HEK293 (cell line): ENCODE measurements at regions not wholly inside any gene's neighbourhood (a gene's known extent, or its start where the extent isn't known, plus 50 kb on each side); places are given as distances from the start of the nearest gene placed in this dataset.

Source experiments
- CTCF ChIA-PET: fragments of 350-600 bp; formaldehyde crosslinking; extraction: SDS; loops from one replicate; lab custom pipeline; 2021; ENCODE audit warnings: antibody characterized with exemption; lab: Yijun Ruan, JAX
- POLR2A ChIA-PET: fragments of 300-600 bp; formaldehyde crosslinking; extraction: SDS; loops from one replicate; lab custom pipeline; 2020; ENCODE audit warnings: antibody characterized with exemption, inconsistent platforms; lab: Yijun Ruan, JAX
- H3K27ac ChIP-seq: fragments of 200-500 bp; sonication (Bioruptor generic); 2 replicates; pipeline ENCODE4 v1.5.1; 2014; ENCODE audit warnings: low read depth, low read length, control low read depth, inconsistent platforms; ENCODE audit errors: extremely low read depth
- H3K36me3 ChIP-seq, 2 experiments: fragments of 200-500 bp in 1 of 2; sonication (Bioruptor generic) in 1 of 2; 1 replicate in 1 of 2; 2 replicates in 1 of 2; pipeline ENCODE4 v1.5.1; 2014 to 2017; ENCODE audit warnings: inconsistent platforms in 2 of 2, low read length in 2 of 2; ENCODE audit not compliant: control insufficient read depth in 2 of 2, insufficient read depth in 1 of 2
- H3K4me1 ChIP-seq: fragments of 200-500 bp; sonication (Bioruptor generic); 2 replicates; pipeline ENCODE4 v1.5.1; 2014; ENCODE audit warnings: mild to moderate bottlenecking, low read length, inconsistent platforms; ENCODE audit not compliant: control insufficient read depth, insufficient read depth
- H3K4me3 ChIP-seq: 2 replicates; pipeline ENCODE4 v1.5.1; 2011; ENCODE audit warnings: low read depth, mild to moderate bottlenecking, control low read depth, low read length, moderate library complexity
- H3K9me3 ChIP-seq: fragments of 200-500 bp; sonication (Bioruptor generic); 2 replicates; pipeline ENCODE4 v1.5.1; 2014; ENCODE audit warnings: low read depth, low read length, inconsistent platforms; ENCODE audit not compliant: control insufficient read depth, insufficient read depth
- BCL11B ChIP-seq: fragments of 450-650 bp; formaldehyde crosslinking; IDR thresholded peaks from 2 replicates; pipeline ENCODE4 v1.5.1; 2016; ENCODE audit warnings: low read depth, missing biosample characterization, missing genetic modification characterization
- KLF10 ChIP-seq: fragments of 450-650 bp; IDR thresholded peaks from 2 replicates; pipeline ENCODE4 v1.5.1; 2018; ENCODE audit warnings: missing biosample characterization, mild to moderate bottlenecking, missing genetic modification characterization
- ZBTB8A ChIP-seq: fragments of 450-650 bp; formaldehyde crosslinking; IDR thresholded peaks from 2 replicates; pipeline ENCODE4 v1.5.1; 2016; ENCODE audit warnings: missing biosample characterization, missing genetic modification characterization
- ZNF23 ChIP-seq: fragments of 450-650 bp; formaldehyde crosslinking; IDR thresholded peaks from 2 replicates; pipeline ENCODE4 v1.5.1; 2016; ENCODE audit warnings: missing biosample characterization, missing genetic modification characterization, borderline replicate concordance
- ZNF302 ChIP-seq: fragments of 450-650 bp; formaldehyde crosslinking; IDR thresholded peaks from 2 replicates; pipeline ENCODE4 v1.5.1; 2016; ENCODE audit warnings: missing biosample characterization, missing genetic modification characterization, low read depth
- ZNF548 ChIP-seq: fragments of 450-650 bp; formaldehyde crosslinking; IDR thresholded peaks from 2 replicates; pipeline ENCODE4 v1.5.1; 2016; ENCODE audit warnings: missing biosample characterization, missing genetic modification characterization
- ZNF677 ChIP-seq: fragments of 450-650 bp; IDR thresholded peaks from 2 replicates; pipeline ENCODE4 v1.5.0; 2018; ENCODE audit warnings: missing biosample characterization, mild to moderate bottlenecking, missing genetic modification characterization, moderate library complexity
- ZNF747 ChIP-seq: fragments of 450-650 bp; formaldehyde crosslinking; IDR thresholded peaks from 2 replicates; pipeline ENCODE4 v1.5.1; 2016; ENCODE audit warnings: missing biosample characterization, missing genetic modification characterization
- ZSCAN30 ChIP-seq: fragments of 450-650 bp; IDR thresholded peaks from 2 replicates; pipeline ENCODE4 v1.5.1; 2018; ENCODE audit warnings: missing biosample characterization, mild to moderate bottlenecking, missing genetic modification characterization, moderate library complexity
- TF ChIP-seq, protein P1 (sequence below): fragments of 450-650 bp; formaldehyde crosslinking; IDR thresholded peaks from 2 replicates; pipeline ENCODE4 v1.5.1; 2017; ENCODE audit warnings: missing biosample characterization, mild to moderate bottlenecking, missing genetic modification characterization, moderate library complexity
- TF ChIP-seq, protein P2 (sequence below): fragments of 450-650 bp; formaldehyde crosslinking; IDR thresholded peaks from 2 replicates; pipeline ENCODE4 v1.5.1; 2016; ENCODE audit warnings: missing biosample characterization, missing genetic modification characterization, borderline replicate concordance
- TF ChIP-seq, protein P3 (sequence below): sonication (generic); formaldehyde crosslinking; IDR thresholded peaks from 2 replicates; pipeline ENCODE4 v1.8.1; 2022; ENCODE audit warnings: mild to moderate bottlenecking, moderate library complexity, missing genetic modification reagents
- TF ChIP-seq, protein P4 (sequence below): fragments of 450-650 bp; formaldehyde crosslinking; optimal IDR thresholded peaks from 2 replicates; pipeline ENCODE3; 2016; ENCODE audit warnings: missing biosample characterization, mild to moderate bottlenecking, missing genetic modification characterization

DNA sequence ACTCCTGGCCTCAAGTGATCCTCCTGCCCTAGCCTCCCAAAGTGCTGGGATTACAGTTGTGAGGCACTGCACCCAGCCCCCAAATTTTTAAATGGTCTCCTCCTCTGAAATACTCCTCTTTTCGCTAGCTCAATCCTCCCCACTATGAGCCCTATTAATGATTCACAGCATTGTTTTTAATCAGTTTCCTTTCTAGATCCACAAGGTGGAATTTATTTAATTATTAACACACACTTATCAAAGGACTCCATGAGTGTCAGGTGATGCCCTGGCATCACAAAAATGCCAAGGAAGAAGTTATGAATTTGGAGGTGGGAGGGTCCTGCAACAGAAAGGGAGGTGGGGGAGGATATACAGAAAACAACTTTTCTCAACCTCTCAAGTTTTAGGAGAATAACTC is 806.5 kb downstream of the PRELID2 start:
- ChIA-PET CTCF (interaction anchor here (0.9 kb wide), 1 partner anchor 55 kb away, joined by 3 read pairs; no protein-coding TSS in a partner anchor), POLR2A (no interaction called here)
- Histone ChIP-seq H3K27ac (no peak overlapping the region), H3K4me1 (no peaks in the 10 kb centered on the region), H3K36me3 (no peaks in the 10 kb centered on the region), H3K4me3 (no peak overlapping the region), H3K9me3 (no peaks in the 10 kb centered on the region)
- TF ChIP-seq ZNF548 (no peak), KLF10 (tag by site-specific recombination) (no peak), ZSCAN30 (tag by site-specific recombination) (no peak), BCL11B (tag by site-specific recombination) (no peak), ZNF747 (tag by site-specific recombination) (no peak), ZNF302 (tag by site-specific recombination) (no peak)
- TF ChIP-seq, protein P1, sequence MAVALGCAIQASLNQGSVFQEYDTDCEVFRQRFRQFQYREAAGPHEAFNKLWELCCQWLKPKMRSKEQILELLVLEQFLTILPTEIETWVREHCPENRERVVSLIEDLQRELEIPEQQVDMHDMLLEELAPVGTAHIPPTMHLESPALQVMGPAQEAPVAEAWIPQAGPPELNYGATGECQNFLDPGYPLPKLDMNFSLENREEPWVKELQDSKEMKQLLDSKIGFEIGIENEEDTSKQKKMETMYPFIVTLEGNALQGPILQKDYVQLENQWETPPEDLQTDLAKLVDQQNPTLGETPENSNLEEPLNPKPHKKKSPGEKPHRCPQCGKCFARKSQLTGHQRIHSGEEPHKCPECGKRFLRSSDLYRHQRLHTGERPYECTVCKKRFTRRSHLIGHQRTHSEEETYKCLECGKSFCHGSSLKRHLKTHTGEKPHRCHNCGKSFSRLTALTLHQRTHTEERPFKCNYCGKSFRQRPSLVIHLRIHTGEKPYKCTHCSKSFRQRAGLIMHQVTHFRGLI: no peak
- TF ChIP-seq, protein P2, sequence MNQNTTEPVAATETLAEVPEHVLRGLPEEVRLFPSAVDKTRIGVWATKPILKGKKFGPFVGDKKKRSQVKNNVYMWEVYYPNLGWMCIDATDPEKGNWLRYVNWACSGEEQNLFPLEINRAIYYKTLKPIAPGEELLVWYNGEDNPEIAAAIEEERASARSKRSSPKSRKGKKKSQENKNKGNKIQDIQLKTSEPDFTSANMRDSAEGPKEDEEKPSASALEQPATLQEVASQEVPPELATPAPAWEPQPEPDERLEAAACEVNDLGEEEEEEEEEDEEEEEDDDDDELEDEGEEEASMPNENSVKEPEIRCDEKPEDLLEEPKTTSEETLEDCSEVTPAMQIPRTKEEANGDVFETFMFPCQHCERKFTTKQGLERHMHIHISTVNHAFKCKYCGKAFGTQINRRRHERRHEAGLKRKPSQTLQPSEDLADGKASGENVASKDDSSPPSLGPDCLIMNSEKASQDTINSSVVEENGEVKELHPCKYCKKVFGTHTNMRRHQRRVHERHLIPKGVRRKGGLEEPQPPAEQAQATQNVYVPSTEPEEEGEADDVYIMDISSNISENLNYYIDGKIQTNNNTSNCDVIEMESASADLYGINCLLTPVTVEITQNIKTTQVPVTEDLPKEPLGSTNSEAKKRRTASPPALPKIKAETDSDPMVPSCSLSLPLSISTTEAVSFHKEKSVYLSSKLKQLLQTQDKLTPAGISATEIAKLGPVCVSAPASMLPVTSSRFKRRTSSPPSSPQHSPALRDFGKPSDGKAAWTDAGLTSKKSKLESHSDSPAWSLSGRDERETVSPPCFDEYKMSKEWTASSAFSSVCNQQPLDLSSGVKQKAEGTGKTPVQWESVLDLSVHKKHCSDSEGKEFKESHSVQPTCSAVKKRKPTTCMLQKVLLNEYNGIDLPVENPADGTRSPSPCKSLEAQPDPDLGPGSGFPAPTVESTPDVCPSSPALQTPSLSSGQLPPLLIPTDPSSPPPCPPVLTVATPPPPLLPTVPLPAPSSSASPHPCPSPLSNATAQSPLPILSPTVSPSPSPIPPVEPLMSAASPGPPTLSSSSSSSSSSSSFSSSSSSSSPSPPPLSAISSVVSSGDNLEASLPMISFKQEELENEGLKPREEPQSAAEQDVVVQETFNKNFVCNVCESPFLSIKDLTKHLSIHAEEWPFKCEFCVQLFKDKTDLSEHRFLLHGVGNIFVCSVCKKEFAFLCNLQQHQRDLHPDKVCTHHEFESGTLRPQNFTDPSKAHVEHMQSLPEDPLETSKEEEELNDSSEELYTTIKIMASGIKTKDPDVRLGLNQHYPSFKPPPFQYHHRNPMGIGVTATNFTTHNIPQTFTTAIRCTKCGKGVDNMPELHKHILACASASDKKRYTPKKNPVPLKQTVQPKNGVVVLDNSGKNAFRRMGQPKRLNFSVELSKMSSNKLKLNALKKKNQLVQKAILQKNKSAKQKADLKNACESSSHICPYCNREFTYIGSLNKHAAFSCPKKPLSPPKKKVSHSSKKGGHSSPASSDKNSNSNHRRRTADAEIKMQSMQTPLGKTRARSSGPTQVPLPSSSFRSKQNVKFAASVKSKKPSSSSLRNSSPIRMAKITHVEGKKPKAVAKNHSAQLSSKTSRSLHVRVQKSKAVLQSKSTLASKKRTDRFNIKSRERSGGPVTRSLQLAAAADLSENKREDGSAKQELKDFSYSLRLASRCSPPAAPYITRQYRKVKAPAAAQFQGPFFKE (tag by site-specific recombination): no peak
- TF ChIP-seq, protein P3, sequence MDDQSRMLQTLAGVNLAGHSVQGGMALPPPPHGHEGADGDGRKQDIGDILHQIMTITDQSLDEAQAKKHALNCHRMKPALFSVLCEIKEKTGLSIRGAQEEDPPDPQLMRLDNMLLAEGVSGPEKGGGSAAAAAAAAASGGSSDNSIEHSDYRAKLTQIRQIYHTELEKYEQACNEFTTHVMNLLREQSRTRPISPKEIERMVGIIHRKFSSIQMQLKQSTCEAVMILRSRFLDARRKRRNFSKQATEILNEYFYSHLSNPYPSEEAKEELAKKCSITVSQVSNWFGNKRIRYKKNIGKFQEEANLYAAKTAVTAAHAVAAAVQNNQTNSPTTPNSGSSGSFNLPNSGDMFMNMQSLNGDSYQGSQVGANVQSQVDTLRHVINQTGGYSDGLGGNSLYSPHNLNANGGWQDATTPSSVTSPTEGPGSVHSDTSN (CRISPR knock-in tag): no peak
- TF ChIP-seq, protein P4, sequence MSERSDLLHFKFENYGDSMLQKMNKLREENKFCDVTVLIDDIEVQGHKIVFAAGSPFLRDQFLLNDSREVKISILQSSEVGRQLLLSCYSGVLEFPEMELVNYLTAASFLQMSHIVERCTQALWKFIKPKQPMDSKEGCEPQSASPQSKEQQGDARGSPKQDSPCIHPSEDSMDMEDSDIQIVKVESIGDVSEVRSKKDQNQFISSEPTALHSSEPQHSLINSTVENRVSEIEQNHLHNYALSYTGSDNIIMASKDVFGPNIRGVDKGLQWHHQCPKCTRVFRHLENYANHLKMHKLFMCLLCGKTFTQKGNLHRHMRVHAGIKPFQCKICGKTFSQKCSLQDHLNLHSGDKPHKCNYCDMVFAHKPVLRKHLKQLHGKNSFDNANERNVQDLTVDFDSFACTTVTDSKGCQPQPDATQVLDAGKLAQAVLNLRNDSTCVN (tag by site-specific recombination): no peak

DNA sequence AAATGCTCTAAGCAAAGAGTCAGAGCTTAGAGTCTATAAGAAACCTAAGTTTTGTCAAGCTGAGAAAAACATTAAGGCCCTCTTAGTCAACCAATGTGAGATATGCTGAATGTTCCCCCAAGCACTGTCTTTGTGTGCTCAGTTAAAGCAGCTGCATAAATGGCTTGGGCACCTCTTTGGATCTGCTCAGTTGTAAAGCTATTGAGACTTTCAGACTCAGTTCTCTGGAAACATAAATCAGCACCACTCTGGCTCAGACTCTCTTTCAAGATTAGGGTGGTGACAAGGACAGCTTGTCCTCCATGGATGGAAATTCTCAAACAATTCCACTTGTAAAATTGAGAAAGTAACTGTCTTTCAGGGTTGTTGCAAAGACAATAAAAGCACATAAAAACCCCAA is 807.9 kb downstream of the PRELID2 start:
- no peaks in the 10 kb centered on the region for H3K9me3 ChIP-seq
- H3K36me3 ChIP-seq: no peaks in the 10 kb centered on the region
- ChIA-PET CTCF (interaction anchor here (0.7 kb wide), 1 partner anchor 113 kb away, joined by 6 read pairs; no protein-coding TSS in a partner anchor), POLR2A (no interaction called here)
- H3K27ac ChIP-seq: no peak overlapping the region
- no peak overlapping the region for H3K4me3 ChIP-seq
- H3K4me1 ChIP-seq: no peaks in the 10 kb centered on the region
- TF ChIP-seq ZBTB8A (tag by site-specific recombination) (no peak), ZNF23 (tag by site-specific recombination) (no peak), ZNF747 (tag by site-specific recombination) (no peak), ZNF677 (tag by site-specific recombination) (no peak)
